ENCODE measurements at regions not wholly inside any gene's neighbourhood (a gene's known extent, or its start where the extent isn't known, plus 50 kb on each side); places are given as distances from the start of the nearest gene placed in this dataset.
A peak's percentile ranks its signal among the peaks of the same experiment; 100 is the strongest.

DNA sequence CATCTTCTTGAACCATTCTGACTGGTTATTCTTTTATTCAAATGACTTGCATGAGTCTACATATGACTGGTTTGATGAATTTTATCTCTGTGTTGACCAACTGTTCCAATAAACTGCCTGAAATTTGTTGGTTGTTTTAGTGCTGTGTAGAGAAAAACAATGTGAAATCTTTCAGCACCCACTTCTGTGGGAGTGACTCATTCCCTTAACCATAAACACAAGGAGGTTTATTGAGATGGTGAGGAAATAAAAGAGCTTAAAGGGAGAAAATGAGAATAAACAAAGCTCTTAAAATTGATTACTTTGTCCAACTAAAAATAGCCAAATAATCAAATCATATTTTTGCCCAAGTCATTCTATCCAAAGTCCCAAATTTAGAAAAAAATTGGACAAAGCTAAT is 341.1 kb downstream of the TGFB2 start:
- no peak overlapping the region for H2BK120ac ChIP-seq (ENCODE audit: low read depth, low read length)
- H3K79me1 ChIP-seq (replicated peaks; ENCODE audit: low read length, poor library complexity, severe bottlenecking), result no peaks in the 10 kb centered on the region
- H3K4me1 ChIP-seq (ENCODE audit: control insufficient read depth, insufficient read depth, low read depth, low read length), result no peaks in the 10 kb centered on the region
- no peak overlapping the region for H2BK12ac ChIP-seq (ENCODE audit: low read length in 2 of 2)
- no peak overlapping the region for H3K27ac ChIP-seq (ENCODE audit: low read length, poor library complexity, severe bottlenecking)
- H3K4me3 ChIP-seq (ENCODE audit: insufficient read depth in 1 of 2, low read depth in 1 of 2, low read length in 2 of 2), result no peak overlapping the region
- no peaks in the 10 kb centered on the region for H3K27me3 ChIP-seq (ENCODE audit: control insufficient read depth in 1 of 2, insufficient read depth in 1 of 2, low read length in 2 of 2)
- DNase-seq, result peak; percentile 85
- H3K36me3 ChIP-seq (ENCODE audit: control insufficient read depth in 1 of 2, insufficient read depth in 2 of 2, low read depth in 1 of 2, low read length in 2 of 2), result no peaks in the 10 kb centered on the region
- no peaks in the 10 kb centered on the region for H3K9me3 ChIP-seq (ENCODE audit: control insufficient read depth, low read length)
- H3K4me2 ChIP-seq (ENCODE audit: low read length, poor library complexity, severe bottlenecking), result no peak overlapping the region
- H3K23ac ChIP-seq (ENCODE audit: low read length in 2 of 2), result no peak overlapping the region
- no peak overlapping the region for H2BK15ac ChIP-seq (ENCODE audit: low read depth, poor library complexity, severe bottlenecking)
- H4K91ac ChIP-seq (ENCODE audit: low read length), result no peak overlapping the region
- H2AK5ac ChIP-seq (ENCODE audit: low read length, severe bottlenecking), result no peak overlapping the region
- no peak overlapping the region for H3K14ac ChIP-seq (ENCODE audit: low read length in 2 of 2)
- no peak overlapping the region for H2AFZ ChIP-seq (ENCODE audit: low read depth, low read length)
- H3K18ac ChIP-seq (ENCODE audit: low read depth in 1 of 2, low read length in 2 of 2), result peak overlapping the region in 1 of 2 experiments; percentile 21
- no peak overlapping the region for H3K9ac ChIP-seq (ENCODE audit: low read length)
- no peak overlapping the region for H3K4ac ChIP-seq (ENCODE audit: low read depth in 1 of 2, low read length in 2 of 2)
- H4K8ac ChIP-seq (ENCODE audit: low read length), result no peak overlapping the region
- H2BK5ac ChIP-seq (ENCODE audit: low read depth, low read length, poor library complexity, severe bottlenecking), result no peak overlapping the region

DNA sequence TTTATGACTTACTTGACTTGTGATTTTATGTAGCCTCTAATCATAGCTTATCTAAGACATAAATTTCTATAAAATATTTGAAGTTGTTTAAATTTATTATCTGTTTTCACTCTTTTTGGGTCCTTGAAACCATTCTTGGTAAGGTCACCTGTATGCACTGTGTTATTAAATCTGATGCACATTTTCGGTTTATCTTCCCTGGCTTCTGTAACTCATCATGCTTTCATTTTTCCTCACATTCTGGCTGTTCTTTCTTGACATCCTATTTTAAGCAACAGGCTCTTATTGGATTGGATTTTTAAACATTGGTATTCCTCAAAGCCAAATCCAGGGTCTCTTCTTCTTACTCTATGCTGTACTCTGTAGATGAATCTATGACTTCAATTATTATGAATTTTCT is 341.6 kb downstream of the TGFB2 start:
- Histone ChIP-seq H3K4me1 (ENCODE audit: control insufficient read depth, insufficient read depth, low read depth, low read length) (no peaks in the 10 kb centered on the region), H3K27ac (ENCODE audit: low read length, poor library complexity, severe bottlenecking) (no peak overlapping the region), H3K23ac (ENCODE audit: low read length in 2 of 2) (no peak overlapping the region), H3K9ac (ENCODE audit: low read length) (no peak overlapping the region), H3K36me3 (ENCODE audit: control insufficient read depth in 1 of 2, insufficient read depth in 2 of 2, low read depth in 1 of 2, low read length in 2 of 2) (no peaks in the 10 kb centered on the region), H3K14ac (ENCODE audit: low read length in 2 of 2) (no peak overlapping the region), H3K27me3 (ENCODE audit: control insufficient read depth in 1 of 2, insufficient read depth in 1 of 2, low read length in 2 of 2) (no peaks in the 10 kb centered on the region), H2AFZ (ENCODE audit: low read depth, low read length) (no peak overlapping the region), H4K91ac (ENCODE audit: low read length) (no peak overlapping the region), H2BK12ac (ENCODE audit: low read length in 2 of 2) (no peak overlapping the region), H4K8ac (ENCODE audit: low read length) (no peak overlapping the region), H3K4ac (ENCODE audit: low read depth in 1 of 2, low read length in 2 of 2) (no peak overlapping the region), H2AK5ac (ENCODE audit: low read length, severe bottlenecking) (no peak overlapping the region), H3K4me2 (ENCODE audit: low read length, poor library complexity, severe bottlenecking) (no peak overlapping the region), H2BK15ac (ENCODE audit: low read depth, poor library complexity, severe bottlenecking) (no peak overlapping the region), H3K4me3 (ENCODE audit: insufficient read depth in 1 of 2, low read depth in 1 of 2, low read length in 2 of 2) (no peak overlapping the region), H3K18ac (ENCODE audit: low read depth in 1 of 2, low read length in 2 of 2) (no peak overlapping the region), H2BK5ac (ENCODE audit: low read depth, low read length, poor library complexity, severe bottlenecking) (no peak overlapping the region), H2BK120ac (ENCODE audit: low read depth, low read length) (no peak overlapping the region), H3K79me1 (replicated peaks; ENCODE audit: low read length, poor library complexity, severe bottlenecking) (no peaks in the 10 kb centered on the region), H3K9me3 (ENCODE audit: control insufficient read depth, low read length) (no peaks in the 10 kb centered on the region)
- no peak for DNase-seq
- WGBS, result 92% methylated on average over 1 of the region's 1 CpG

DNA sequence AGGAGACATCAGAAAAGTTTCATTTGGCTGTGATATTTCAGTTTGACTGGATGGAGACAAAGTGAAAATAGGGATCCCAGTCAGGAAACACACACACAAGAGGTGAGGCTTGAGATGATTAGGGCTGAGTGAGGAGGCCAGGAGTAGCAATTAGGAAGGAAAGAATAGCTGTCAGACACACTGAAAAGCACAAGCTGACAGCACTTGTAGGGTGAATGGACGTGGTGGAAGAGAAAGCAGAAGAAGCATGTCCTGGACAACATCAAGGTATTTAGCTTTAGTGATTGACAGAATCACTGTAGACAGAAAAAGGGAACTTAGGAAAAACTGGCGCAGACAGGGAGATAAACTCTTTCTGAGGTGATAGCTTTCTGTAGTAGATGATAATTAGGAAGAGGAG is 347.7 kb downstream of the TGFB2 start:
- H3K27me3 ChIP-seq (ENCODE audit: control insufficient read depth in 1 of 2, insufficient read depth in 1 of 2, low read length in 2 of 2), result no peaks in the 10 kb centered on the region
- H3K79me1 ChIP-seq (replicated peaks; ENCODE audit: low read length, poor library complexity, severe bottlenecking), result no peaks in the 10 kb centered on the region
- DNase-seq, result no peak
- H3K36me3 ChIP-seq (ENCODE audit: control insufficient read depth in 1 of 2, insufficient read depth in 2 of 2, low read depth in 1 of 2, low read length in 2 of 2), result no peaks in the 10 kb centered on the region
- H2BK15ac ChIP-seq (ENCODE audit: low read depth, poor library complexity, severe bottlenecking), result no peak overlapping the region
- H2BK120ac ChIP-seq (ENCODE audit: low read depth, low read length), result no peak overlapping the region
- no peaks in the 10 kb centered on the region for H3K4me1 ChIP-seq (ENCODE audit: control insufficient read depth, insufficient read depth, low read depth, low read length)
- H2AFZ ChIP-seq (ENCODE audit: low read depth, low read length), result no peak overlapping the region
- no peak overlapping the region for H2AK5ac ChIP-seq (ENCODE audit: low read length, severe bottlenecking)
- H3K4me3 ChIP-seq (ENCODE audit: insufficient read depth in 1 of 2, low read depth in 1 of 2, low read length in 2 of 2), result no peak overlapping the region
- WGBS, result 76% methylated on average over 2 of the region's 2 CpGs
- no peak overlapping the region for H3K9ac ChIP-seq (ENCODE audit: low read length)
- no peaks in the 10 kb centered on the region for H3K9me3 ChIP-seq (ENCODE audit: control insufficient read depth, low read length)
- no peak overlapping the region for H2BK12ac ChIP-seq (ENCODE audit: low read length in 2 of 2)
- no peak overlapping the region for H2BK5ac ChIP-seq (ENCODE audit: low read depth, low read length, poor library complexity, severe bottlenecking)
- no peak overlapping the region for H3K4me2 ChIP-seq (ENCODE audit: low read length, poor library complexity, severe bottlenecking)
- no peak overlapping the region for H4K8ac ChIP-seq (ENCODE audit: low read length)
- H3K4ac ChIP-seq (ENCODE audit: low read depth in 1 of 2, low read length in 2 of 2), result no peak overlapping the region
- no peak overlapping the region for H3K14ac ChIP-seq (ENCODE audit: low read length in 2 of 2)
- no peak overlapping the region for H3K27ac ChIP-seq (ENCODE audit: low read length, poor library complexity, severe bottlenecking)
- no peak overlapping the region for H4K91ac ChIP-seq (ENCODE audit: low read length)
- H3K23ac ChIP-seq (ENCODE audit: low read length in 2 of 2), result no peak overlapping the region
- H3K18ac ChIP-seq (ENCODE audit: low read depth in 1 of 2, low read length in 2 of 2), result no peak overlapping the region

DNA sequence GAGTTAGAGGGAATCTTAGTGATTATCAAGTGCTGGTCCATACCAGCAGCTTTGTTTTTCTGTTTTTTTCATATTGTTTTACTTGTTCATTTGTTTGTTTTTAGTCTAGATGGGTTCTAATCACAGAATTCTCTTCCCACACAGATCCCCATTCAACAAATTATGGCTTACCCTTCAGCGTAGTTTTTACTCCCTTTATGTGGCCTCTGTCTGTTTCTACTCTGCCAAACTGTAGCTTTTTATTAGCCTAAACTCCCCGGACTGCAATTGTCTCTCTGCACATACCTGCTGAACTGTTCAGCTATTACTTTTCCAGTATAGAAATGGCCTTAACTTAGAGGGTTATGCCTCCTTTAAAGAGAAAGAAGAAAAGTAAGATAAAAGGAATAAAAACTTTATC is 348.5 kb downstream of the TGFB2 start:
- DNase-seq, result no peak
- H3K18ac ChIP-seq (ENCODE audit: low read depth in 1 of 2, low read length in 2 of 2), result no peak overlapping the region
- H4K91ac ChIP-seq (ENCODE audit: low read length), result no peak overlapping the region
- no peak overlapping the region for H3K9ac ChIP-seq (ENCODE audit: low read length)
- 48% methylated on average over 2 of the region's 2 CpGs for WGBS
- H3K4me2 ChIP-seq (ENCODE audit: low read length, poor library complexity, severe bottlenecking), result no peak overlapping the region
- no peaks in the 10 kb centered on the region for H3K27me3 ChIP-seq (ENCODE audit: control insufficient read depth in 1 of 2, insufficient read depth in 1 of 2, low read length in 2 of 2)
- H2BK12ac ChIP-seq (ENCODE audit: low read length in 2 of 2), result no peak overlapping the region
- H3K14ac ChIP-seq (ENCODE audit: low read length in 2 of 2), result no peak overlapping the region
- H3K9me3 ChIP-seq (ENCODE audit: control insufficient read depth, low read length), result no peaks in the 10 kb centered on the region
- no peak overlapping the region for H4K8ac ChIP-seq (ENCODE audit: low read length)
- no peaks in the 10 kb centered on the region for H3K4me1 ChIP-seq (ENCODE audit: control insufficient read depth, insufficient read depth, low read depth, low read length)
- no peaks in the 10 kb centered on the region for H3K79me1 ChIP-seq (replicated peaks; ENCODE audit: low read length, poor library complexity, severe bottlenecking)
- no peak overlapping the region for H2AK5ac ChIP-seq (ENCODE audit: low read length, severe bottlenecking)
- no peak overlapping the region for H2BK120ac ChIP-seq (ENCODE audit: low read depth, low read length)
- H2BK5ac ChIP-seq (ENCODE audit: low read depth, low read length, poor library complexity, severe bottlenecking), result no peak overlapping the region
- H3K36me3 ChIP-seq (ENCODE audit: control insufficient read depth in 1 of 2, insufficient read depth in 2 of 2, low read depth in 1 of 2, low read length in 2 of 2), result no peaks in the 10 kb centered on the region
- no peak overlapping the region for H3K4ac ChIP-seq (ENCODE audit: low read depth in 1 of 2, low read length in 2 of 2)
- H3K4me3 ChIP-seq (ENCODE audit: insufficient read depth in 1 of 2, low read depth in 1 of 2, low read length in 2 of 2), result no peak overlapping the region
- no peak overlapping the region for H2BK15ac ChIP-seq (ENCODE audit: low read depth, poor library complexity, severe bottlenecking)
- H2AFZ ChIP-seq (ENCODE audit: low read depth, low read length), result no peak overlapping the region
- no peak overlapping the region for H3K23ac ChIP-seq (ENCODE audit: low read length in 2 of 2)
- H3K27ac ChIP-seq (ENCODE audit: low read length, poor library complexity, severe bottlenecking), result no peak overlapping the region

Measured in mesenchymal stem cell (in vitro differentiated cells and primary cell).